GM18519 (cell line): ENCODE measurements at regions not wholly inside any gene's neighbourhood (a gene's known extent, or its start where the extent isn't known, plus 50 kb on each side); places are given as distances from the start of the nearest gene placed in this dataset.
A peak's percentile ranks its signal among the peaks of the same experiment; 100 is the strongest.

ENCODE experiments used
- ATAC-seq: cut with Tn5 transposase; IDR thresholded peaks from one replicate; pipeline ENCODE4 v1.9.1; 2021; ENCODE audit warnings: mild to moderate bottlenecking, moderate library complexity; ENCODE audit not compliant: unreplicated experiment, low FRiP score

- no peak for ATAC-seq
These were observed 53.6 kb upstream of the NT5E start for GRCh38 chr6:85396159-85396808.

GRCh38 chr6:85395746-85396145 lies 54.1 kb upstream of the NT5E start:
- ATAC-seq, result no peak

GRCh38 chr6:85394853-85395538 lies 54.9 kb upstream of the NT5E start:
- ATAC-seq, result no peak

GRCh38 chr6:85394199-85394598 lies 55.7 kb upstream of the NT5E start:
- no peak for ATAC-seq

DNA sequence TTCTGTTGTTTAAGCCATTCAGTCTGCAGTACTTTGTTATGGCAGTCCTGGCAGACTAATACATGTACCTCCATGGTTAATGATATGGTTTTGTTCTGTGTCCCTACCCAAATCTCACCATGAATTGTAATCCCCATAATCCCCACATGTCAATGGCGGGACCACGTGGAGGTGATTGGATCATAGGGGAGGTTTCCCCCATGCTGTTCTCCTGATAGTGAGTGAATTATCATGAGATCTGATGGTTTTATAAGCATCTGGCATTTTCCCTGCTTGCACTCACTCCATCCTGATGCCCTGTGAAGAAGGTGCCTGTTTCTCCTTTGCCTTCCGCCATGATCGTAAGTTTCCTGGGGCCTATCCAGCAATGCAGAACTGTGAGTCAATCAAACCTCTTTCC lies 57.5 kb upstream of the NT5E start:
- ATAC-seq, result no peak

DNA sequence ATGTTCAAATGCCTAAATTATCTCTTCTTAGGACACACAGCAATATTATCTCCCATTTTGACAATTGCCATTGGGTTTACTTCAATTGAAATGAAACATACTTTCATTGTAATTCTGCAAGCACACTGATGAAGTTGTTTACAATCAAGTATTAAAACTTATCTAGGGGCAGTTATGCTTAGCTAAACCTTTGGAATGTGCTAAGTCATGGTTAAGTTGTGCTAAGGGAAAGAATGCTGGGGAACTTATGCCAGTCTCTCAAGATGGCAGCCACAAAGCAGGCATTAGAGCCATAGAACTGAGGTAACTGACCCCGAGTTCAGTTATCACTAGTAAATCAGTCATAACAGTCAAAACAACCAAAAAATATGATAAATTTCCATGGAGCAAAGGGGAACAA lies 59.1 kb upstream of the NT5E start:
- ATAC-seq, result no peak

DNA sequence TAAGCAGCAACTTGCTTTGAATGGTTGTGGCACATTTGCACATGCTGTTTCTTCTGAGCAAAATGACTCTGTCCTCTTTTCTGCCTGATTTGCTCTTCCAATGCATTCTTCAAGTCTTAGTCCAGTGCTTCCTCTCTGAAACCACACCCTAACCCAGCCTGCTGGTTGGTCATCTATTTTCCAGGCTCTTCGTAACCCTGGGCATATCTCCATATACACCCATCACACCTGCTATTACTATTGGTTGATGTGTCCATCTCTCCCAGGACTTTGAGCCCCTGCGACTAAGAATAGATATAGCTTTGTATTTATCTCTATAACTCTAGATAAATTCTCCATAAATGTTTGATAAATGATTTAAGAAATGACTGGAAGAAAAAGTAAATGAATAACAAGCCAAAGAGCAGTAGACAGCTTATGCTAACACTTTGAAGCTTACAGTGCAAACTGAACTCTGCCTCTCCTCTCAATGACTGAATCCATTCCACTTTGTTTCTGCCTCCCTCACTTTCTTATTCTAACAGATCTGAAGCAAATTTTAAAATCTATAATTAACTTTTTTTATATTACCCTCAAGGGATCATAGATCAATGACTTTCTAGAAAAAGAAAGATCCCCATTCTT lies 59.7 kb upstream of the NT5E start:
- ATAC-seq, result no peak

DNA sequence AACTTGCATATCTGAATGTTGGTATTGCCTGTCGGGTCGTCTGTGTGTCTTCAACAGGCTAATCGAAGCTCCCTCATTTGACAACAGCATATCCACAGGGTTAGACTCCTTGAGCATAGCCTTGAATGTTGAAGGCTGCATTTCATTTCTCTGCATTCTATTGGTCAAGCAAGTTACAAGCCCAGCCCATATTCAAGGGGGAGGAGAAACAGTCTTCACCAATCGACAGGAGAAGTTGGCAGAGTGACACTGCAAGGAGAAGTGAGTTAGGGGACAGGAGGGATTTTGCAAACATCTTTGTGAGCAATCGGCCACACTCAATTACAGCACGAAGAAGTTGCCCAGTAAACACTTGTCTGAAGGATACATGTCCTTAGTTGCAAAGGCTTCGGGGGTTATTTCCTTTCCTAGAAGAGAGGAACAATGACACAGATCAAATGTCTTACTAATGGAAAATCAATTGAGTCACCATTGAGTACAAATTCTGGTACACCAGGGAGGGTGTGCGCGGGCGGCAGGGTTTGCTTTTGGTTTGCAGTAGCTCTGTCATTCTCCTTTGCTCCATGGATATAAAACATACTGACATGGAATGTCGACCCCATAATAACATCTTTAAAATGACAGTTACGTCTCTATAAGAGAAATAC lies 60.6 kb upstream of the NT5E start:
- ATAC-seq, result no peak

DNA sequence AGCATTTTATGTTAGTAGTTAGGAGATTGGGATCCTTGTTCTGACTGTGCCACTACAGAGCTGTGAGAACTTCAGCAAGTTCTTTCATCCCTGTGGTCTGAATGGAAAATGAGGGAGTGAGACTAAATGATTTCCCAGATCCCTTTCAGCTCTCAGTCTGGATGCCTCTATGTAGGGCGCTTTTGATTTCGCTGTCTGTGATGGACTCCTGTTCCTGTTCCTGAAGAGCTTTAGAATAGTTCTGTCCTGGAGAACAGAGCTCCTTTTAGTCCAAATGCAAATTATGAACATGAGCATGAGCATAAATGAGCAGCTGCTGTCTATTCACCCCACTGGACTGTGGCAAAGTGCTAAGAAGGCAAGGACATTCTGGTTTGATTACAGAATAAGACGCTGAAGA lies 61.4 kb upstream of the NT5E start:
- ATAC-seq, result no peak

DNA sequence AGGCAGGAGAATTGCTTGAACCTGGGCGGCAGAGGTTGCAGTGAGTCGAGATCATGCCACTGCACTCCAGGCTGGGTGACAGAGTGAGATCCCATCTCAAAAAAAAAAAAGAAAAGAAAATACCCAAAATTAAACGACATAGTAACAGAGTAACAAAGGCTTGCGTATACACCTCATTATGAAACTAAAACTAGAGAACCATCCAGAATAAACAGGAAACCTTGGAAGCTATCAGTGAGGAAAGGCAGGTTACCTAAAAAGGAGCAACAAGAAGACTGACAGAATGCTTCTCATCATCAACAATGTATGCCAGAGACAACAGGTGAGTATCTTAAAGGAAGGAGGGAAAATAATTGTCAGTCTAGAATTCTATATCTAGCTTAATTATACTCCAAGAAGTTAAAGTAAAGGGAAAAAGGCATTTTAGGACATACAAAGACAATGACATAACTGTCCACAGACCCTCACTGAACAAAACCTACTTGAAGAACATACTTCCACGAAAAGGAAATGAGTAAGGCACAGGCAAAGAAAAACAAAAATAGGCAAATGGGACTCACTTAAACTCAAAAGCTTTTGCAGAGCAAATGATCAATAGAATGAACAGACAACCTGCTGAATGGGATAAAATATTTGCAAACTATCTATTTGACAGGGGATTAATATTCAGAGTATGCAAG lies 64.1 kb upstream of the NT5E start:
- ATAC-seq, result no peak

- no peak for ATAC-seq
These were observed 66.8 kb upstream of the NT5E start for GRCh38 chr6:85383042-85383441.

DNA sequence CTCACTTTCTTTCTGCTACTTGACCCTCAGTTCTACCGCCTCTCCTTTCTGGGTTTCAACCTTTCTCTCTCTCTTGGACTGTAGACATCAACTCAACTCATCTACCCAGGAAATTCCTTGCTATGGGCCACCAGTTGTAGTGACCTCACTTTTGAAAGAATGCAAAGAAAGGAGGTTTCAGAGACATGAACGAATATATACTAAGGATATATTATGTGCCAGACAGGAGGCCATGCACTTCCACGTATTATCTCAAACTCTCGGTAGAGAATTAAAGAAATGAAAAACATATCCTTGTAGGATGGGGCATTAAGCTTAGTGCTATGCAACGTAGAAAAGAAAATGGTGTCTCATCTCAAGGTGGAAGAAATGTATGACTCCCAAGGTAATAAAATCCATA lies 67.3 kb upstream of the NT5E start:
- ATAC-seq, result no peak

DNA sequence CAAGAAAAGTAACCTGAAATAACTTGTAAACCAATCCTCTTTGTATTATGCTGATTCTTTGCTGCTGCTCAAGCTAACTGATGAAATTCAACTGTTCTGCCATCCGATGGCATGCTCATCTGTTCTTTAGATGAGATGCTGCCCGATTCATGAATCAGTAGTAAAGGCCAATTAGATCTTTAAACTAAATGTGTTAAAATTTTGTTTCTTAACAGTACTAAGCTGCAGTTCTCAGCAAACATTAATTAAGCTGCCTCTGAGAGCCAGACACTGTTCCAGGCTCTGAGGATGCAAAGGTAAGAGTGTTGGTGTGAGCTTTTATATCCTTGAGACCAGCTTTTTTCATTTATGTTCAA lies 77.0 kb upstream of the NT5E start:
- no peak for ATAC-seq

- ATAC-seq, result no peak
These were observed 77.5 kb upstream of the NT5E start for GRCh38 chr6:85372188-85372914.

GRCh38 chr6:85368631-85369030 lies 81.3 kb upstream of the NT5E start:
- ATAC-seq, result no peak

GRCh38 chr6:85364344-85364743 lies 85.5 kb upstream of the NT5E start:
- peak; percentile 72 for ATAC-seq

- ATAC-seq, result no peak
These were observed 86.0 kb upstream of the NT5E start for GRCh38 chr6:85363870-85364269.

- no peak for ATAC-seq
These were observed 87.1 kb upstream of the NT5E start for GRCh38 chr6:85362652-85363310.

DNA sequence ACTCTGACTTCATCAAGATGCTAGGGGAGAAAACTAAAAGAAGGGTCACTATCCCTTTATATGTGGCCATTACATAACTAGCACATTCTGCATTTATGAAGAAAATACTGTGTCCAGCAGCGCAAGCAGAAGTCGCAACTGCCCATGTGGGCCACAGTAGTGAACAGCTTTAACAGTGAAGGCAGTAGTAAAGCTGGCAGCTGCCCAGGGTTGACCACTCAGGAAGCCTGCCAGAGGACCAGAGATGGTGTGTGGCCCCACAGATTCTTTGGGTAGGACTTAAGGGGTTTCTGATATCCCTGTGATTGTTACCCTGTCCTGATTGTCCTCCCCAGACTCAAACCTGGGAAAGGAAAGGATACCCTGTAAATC lies 88.3 kb upstream of the NT5E start:
- ATAC-seq, result no peak
